CD14-positive monocyte (primary cell): ENCODE measurements at regions not wholly inside any gene's neighbourhood (a gene's known extent, or its start where the extent isn't known, plus 50 kb on each side); places are given as distances from the start of the nearest gene placed in this dataset.

Source experiments
- DNase-seq, 3 donors: peaks; one replicate each; pipeline ENCODE4 v3.0.0-alpha.2; 2011 to 2022
- H2AFZ ChIP-seq: 2 replicates; pipeline ENCODE4 v1.6.0; 2012; ENCODE audit warnings: mild to moderate bottlenecking, low read depth, low read length, inconsistent platforms; ENCODE audit not compliant: insufficient read depth, poor library complexity, severe bottlenecking
- H3K27ac ChIP-seq, 2 donors: 1 replicate in 1 of 2; 2 replicates in 1 of 2; pipeline ENCODE4 v1.5.1; 2012 to 2013; ENCODE audit warnings: low read length in 2 of 2, control low read depth in 1 of 2, inconsistent platforms in 1 of 2, low read depth in 1 of 2, mild to moderate bottlenecking in 1 of 2
- H3K27me3 ChIP-seq, 2 donors: one replicate each; pipeline versions ENCODE4 v1.6.0 to v1.6.1; 2011 to 2013; ENCODE audit warnings: low read length in 2 of 2; ENCODE audit not compliant: control insufficient read depth in 2 of 2, insufficient read depth in 2 of 2
- H3K36me3 ChIP-seq, 2 donors: replicated peaks in 1 of 2; 1 replicate in 1 of 2; 2 replicates in 1 of 2; pipeline versions ENCODE4 v1.5.1 to v1.6.1; 2012 to 2013; ENCODE audit warnings: low read length in 2 of 2, control low read depth in 1 of 2, inconsistent platforms in 1 of 2, mild to moderate bottlenecking in 1 of 2; ENCODE audit not compliant: insufficient read depth in 2 of 2, control insufficient read depth in 1 of 2
- H3K4me1 ChIP-seq, 2 donors: 1 replicate in 1 of 2; 2 replicates in 1 of 2; pipeline versions ENCODE4 v1.5.1 to v1.6.1; 2012 to 2013; ENCODE audit warnings: low read length in 2 of 2, control low read depth in 1 of 2, inconsistent platforms in 1 of 2, mild to moderate bottlenecking in 1 of 2, moderate library complexity in 1 of 2; ENCODE audit not compliant: insufficient read depth in 2 of 2, control insufficient read depth in 1 of 2
- H3K4me2 ChIP-seq: replicated peaks from 2 replicates; pipeline ENCODE3; 2012; ENCODE audit warnings: low read length, moderate library complexity, mild to moderate bottlenecking; ENCODE audit not compliant: poor library complexity, severe bottlenecking; ENCODE audit errors: extremely low read depth
- H3K4me3 ChIP-seq, 3 experiments: fragments of 200-600 bp in 1 of 3; sonication (generic) in 1 of 3; replicated peaks in 1 of 3; 1 replicate in 2 of 3; 2 replicates in 1 of 3; pipeline ENCODE4 v1.5.1; 2011 to 2013; ENCODE audit warnings: low read length in 3 of 3, mild to moderate bottlenecking in 3 of 3, control low read depth in 2 of 3, low read depth in 2 of 3, inconsistent platforms in 1 of 3, moderate library complexity in 1 of 3
- H3K79me2 ChIP-seq: 2 replicates; pipeline ENCODE4 v1.6.0; 2012; ENCODE audit warnings: mild to moderate bottlenecking, control low read depth, inconsistent platforms, low read length, moderate library complexity; ENCODE audit not compliant: insufficient read depth
- H3K9ac ChIP-seq: 2 replicates; pipeline ENCODE4 v1.6.0; 2017; ENCODE audit warnings: low read length, mild to moderate bottlenecking; ENCODE audit not compliant: insufficient read depth, poor library complexity, severe bottlenecking
- H3K9me3 ChIP-seq, 2 donors: replicated peaks in 1 of 2; 1 replicate in 1 of 2; 2 replicates in 1 of 2; pipeline versions ENCODE4 v1.5.1 to v1.6.1; 2012 to 2013; ENCODE audit warnings: low read length in 2 of 2, control low read depth in 1 of 2; ENCODE audit not compliant: control insufficient read depth in 1 of 2, insufficient read depth in 1 of 2
- H4K20me1 ChIP-seq: 2 replicates; pipeline ENCODE4 v1.6.0; 2012; ENCODE audit warnings: mild to moderate bottlenecking, low read length, control low read depth, moderate library complexity; ENCODE audit not compliant: insufficient read depth
- H3K27ac Mint-ChIP-seq, 7 donors: one replicate each; pipeline ENCODE4 v1.8.0; 2020; ENCODE audit warnings: mild to moderate bottlenecking in 7 of 7, mixed read lengths in 7 of 7, moderate library complexity in 6 of 7, inconsistent platforms in 2 of 7
- H3K27me3 Mint-ChIP-seq, 3 donors: one replicate each; pipeline ENCODE4 v1.8.0; 2021 to 2022; ENCODE audit warnings: low read depth in 3 of 3, mild to moderate bottlenecking in 3 of 3, mixed read lengths in 3 of 3, moderate library complexity in 3 of 3, inconsistent platforms in 1 of 3
- H3K36me3 Mint-ChIP-seq, 2 donors: one replicate each; pipeline ENCODE4 v1.8.0; 2020; ENCODE audit warnings: mixed read lengths in 2 of 2, inconsistent platforms in 1 of 2, mild to moderate bottlenecking in 1 of 2
- H3K4me1 Mint-ChIP-seq: one replicate; pipeline ENCODE4 v1.8.0; 2020; ENCODE audit warnings: mild to moderate bottlenecking, mixed read lengths
- H3K4me3 Mint-ChIP-seq, 2 donors: one replicate each; pipeline ENCODE4 v1.8.0; 2020; ENCODE audit warnings: mild to moderate bottlenecking in 2 of 2, mixed read lengths in 2 of 2, moderate library complexity in 1 of 2
- H3K9me3 Mint-ChIP-seq, 7 donors: one replicate each; pipeline ENCODE4 v1.8.0; 2020 to 2022; ENCODE audit warnings: mixed read lengths in 7 of 7, mild to moderate bottlenecking in 6 of 7, moderate library complexity in 6 of 7, inconsistent platforms in 2 of 7
- CTCF ChIP-seq: fragments of 200-600 bp; IDR thresholded peaks from one replicate; pipeline ENCODE4 v1.8.0; 2022; ENCODE audit warnings: antibody characterized with exemption, mild to moderate bottlenecking
- WGBS: methylation state at CpG from one replicate; pipeline ENCODE4 v1.1.5; 2013; ENCODE audit warnings: missing lambda C conversion rate; ENCODE audit not compliant: insufficient coverage; 5-methylcytosine and 5-hydroxymethylcytosine counted together
- intact Hi-C, 2 donors: fragments of 100-400 bp; cut with micrococcal nuclease; formaldehyde crosslinking; loops; one replicate each; pipeline versions ENCODE4 v1.15.0 to v1.15.1; 2023

GRCh38 chr4:166182145-166182544 lies 309.1 kb downstream of the TLL1 start:
- no peaks in the 10 kb centered on the region for H3K36me3 Mint-ChIP-seq
- no peaks in the 10 kb centered on the region for H3K27me3 Mint-ChIP-seq
- intact Hi-C loops: no loop called here
- H3K27ac Mint-ChIP-seq: no peak overlapping the region
- no peak overlapping the region for H3K4me2 ChIP-seq
- no peaks in the 10 kb centered on the region for H3K4me1 Mint-ChIP-seq
- H3K4me1 ChIP-seq: no peaks in the 10 kb centered on the region
- H3K36me3 ChIP-seq: no peaks in the 10 kb centered on the region
- H3K27ac ChIP-seq: no peak overlapping the region
- H3K27me3 ChIP-seq: no peaks in the 10 kb centered on the region
- no peak overlapping the region for H3K4me3 Mint-ChIP-seq
- peaks cover 0 to 2% (median 0%) of the 10 kb centered on the region in 7 donors for H3K9me3 Mint-ChIP-seq
- DNase-seq: no peak
- H3K4me3 ChIP-seq: no peak overlapping the region
- no CpG with 5 or more reads among the region's 2 CpGs for WGBS
- no peak overlapping the region for H2AFZ ChIP-seq
- H3K79me2 ChIP-seq: no peaks in the 10 kb centered on the region
- no peaks in the 10 kb centered on the region for H4K20me1 ChIP-seq
- no peak overlapping the region for H3K9ac ChIP-seq
- H3K9me3 ChIP-seq: no peaks in the 10 kb centered on the region
- TF ChIP-seq CTCF: no peak

GRCh38 chr4:166195101-166195500 lies 322.1 kb downstream of the TLL1 start:
- TF ChIP-seq CTCF: no peak
- peaks cover 0 to 8% of the 10 kb centered on the region in 2 donors for H3K9me3 ChIP-seq
- Mint-ChIP-seq H3K4me3 (no peak overlapping the region), H3K27me3 (peaks cover 0 to 2% (median 0%) of the 10 kb centered on the region in 3 donors), H3K9me3 (peaks cover 0 to 4% (median 0%) of the 10 kb centered on the region in 7 donors), H3K36me3 (no peaks in the 10 kb centered on the region), H3K27ac (no peak overlapping the region), H3K4me1 (no peaks in the 10 kb centered on the region)
- H3K4me2 ChIP-seq: no peak overlapping the region
- no peaks in the 10 kb centered on the region for H3K4me1 ChIP-seq
- H3K79me2 ChIP-seq: no peaks in the 10 kb centered on the region
- H2AFZ ChIP-seq: no peak overlapping the region
- no peak overlapping the region for H3K27ac ChIP-seq
- DNase-seq: no peak
- H3K36me3 ChIP-seq: no peaks in the 10 kb centered on the region
- H3K27me3 ChIP-seq: no peaks in the 10 kb centered on the region
- H3K9ac ChIP-seq: no peak overlapping the region
- no peaks in the 10 kb centered on the region for H4K20me1 ChIP-seq
- H3K4me3 ChIP-seq: no peak overlapping the region
- intact Hi-C loops: no loop called here
